Endothelial cell of umbilical vein (primary cell): ENCODE measurements at regions not wholly inside any gene's neighbourhood (a gene's known extent, or its start where the extent isn't known, plus 50 kb on each side); places are given as distances from the start of the nearest gene placed in this dataset.

ENCODE experiments used
- EZH2 ChIP-seq: IDR thresholded peaks from 2 replicates; pipeline ENCODE4 v1.6.1; 2012; ENCODE audit warnings: borderline replicate concordance, low read depth, mild to moderate bottlenecking, moderate library complexity, low read length, inconsistent platforms; ENCODE audit not compliant: severe bottlenecking
- TF ChIP-seq, protein P1 (sequence below), 2 donors: IDR thresholded peaks; 1 replicate in 1 of 2; 2 replicates in 1 of 2; pipeline ENCODE4 v1.5.1; 2011; ENCODE audit warnings: low read length in 2 of 2, mild to moderate bottlenecking in 2 of 2, moderate library complexity in 2 of 2, control low read depth in 1 of 2, inconsistent platforms in 1 of 2, low read depth in 1 of 2; ENCODE audit not compliant: insufficient read depth in 1 of 2; ENCODE audit errors: extremely low read depth in 1 of 2

DNA sequence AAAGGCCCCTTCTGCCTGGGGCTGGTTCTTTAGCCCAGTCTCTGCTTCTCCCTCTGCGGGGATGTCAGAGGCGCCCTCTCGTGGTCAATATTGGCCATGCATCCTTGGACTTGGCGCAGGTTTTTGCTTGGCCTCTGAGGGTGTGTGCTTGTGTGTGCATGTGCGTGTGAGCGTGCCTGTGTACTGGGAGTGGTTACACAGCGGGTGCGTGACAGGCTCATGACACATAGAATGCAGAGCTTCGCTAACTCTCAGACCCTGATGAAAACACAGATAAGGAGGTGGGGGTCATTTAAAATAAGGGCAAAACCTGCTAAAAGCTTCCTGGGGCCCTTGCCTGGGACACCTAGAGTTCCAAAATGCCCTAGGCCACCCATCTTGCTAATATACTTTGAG is 160.9 kb downstream of the SMAD6 start:
- TF ChIP-seq, protein P1, sequence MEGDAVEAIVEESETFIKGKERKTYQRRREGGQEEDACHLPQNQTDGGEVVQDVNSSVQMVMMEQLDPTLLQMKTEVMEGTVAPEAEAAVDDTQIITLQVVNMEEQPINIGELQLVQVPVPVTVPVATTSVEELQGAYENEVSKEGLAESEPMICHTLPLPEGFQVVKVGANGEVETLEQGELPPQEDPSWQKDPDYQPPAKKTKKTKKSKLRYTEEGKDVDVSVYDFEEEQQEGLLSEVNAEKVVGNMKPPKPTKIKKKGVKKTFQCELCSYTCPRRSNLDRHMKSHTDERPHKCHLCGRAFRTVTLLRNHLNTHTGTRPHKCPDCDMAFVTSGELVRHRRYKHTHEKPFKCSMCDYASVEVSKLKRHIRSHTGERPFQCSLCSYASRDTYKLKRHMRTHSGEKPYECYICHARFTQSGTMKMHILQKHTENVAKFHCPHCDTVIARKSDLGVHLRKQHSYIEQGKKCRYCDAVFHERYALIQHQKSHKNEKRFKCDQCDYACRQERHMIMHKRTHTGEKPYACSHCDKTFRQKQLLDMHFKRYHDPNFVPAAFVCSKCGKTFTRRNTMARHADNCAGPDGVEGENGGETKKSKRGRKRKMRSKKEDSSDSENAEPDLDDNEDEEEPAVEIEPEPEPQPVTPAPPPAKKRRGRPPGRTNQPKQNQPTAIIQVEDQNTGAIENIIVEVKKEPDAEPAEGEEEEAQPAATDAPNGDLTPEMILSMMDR (IDR thresholded peaks at IDR 0.05; ENCODE audit: extremely low read depth in 1 of 2, insufficient read depth in 1 of 2, low read depth in 1 of 2, low read length in 2 of 2) = peak; percentile 87 to 94
- TF ChIP-seq EZH2 = no peak
